ENCODE measurements at regions not wholly inside any gene's neighbourhood (a gene's known extent, or its start where the extent isn't known, plus 50 kb on each side); places are given as distances from the start of the nearest gene placed in this dataset.

DNA sequence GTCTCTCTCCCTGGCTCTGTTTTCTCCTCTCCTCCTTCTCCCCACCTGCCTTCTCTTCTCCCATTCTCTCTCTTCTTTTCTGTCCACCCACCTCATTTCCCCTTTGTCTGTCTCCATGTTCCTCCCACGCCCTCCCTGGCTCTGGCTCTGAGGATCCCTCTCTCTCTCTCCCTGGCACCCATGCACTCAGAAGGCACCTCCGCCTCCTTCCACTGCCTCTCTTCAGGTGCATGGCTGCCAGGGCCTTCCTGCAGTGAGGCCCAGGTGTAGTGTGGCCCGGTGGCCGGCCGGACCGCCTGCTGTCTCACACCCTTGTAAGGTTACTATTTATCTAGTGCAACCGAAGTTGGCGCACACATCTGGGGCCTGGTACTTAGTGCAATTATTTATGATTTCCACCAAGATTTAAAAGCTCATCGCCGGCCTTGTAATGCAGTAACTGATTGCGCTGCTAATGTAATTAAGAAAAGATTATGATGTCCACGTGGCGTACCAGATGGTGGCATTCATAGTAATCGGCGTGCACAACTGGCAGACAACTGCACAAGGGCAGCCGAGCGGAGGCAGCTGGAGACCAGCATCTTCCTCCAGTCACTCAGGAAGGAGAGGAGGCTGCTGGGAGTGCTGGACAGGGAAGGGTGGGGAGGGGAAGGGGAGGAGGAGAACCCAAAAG, 50.4 kb upstream of the MVB12B start:
- no peak overlapping the region for H3K4me3 ChIP-seq
- WGBS (ENCODE audit: insufficient coverage, low coverage, low lambda C conversion rate, missing lambda C conversion rate), result 92% methylated on average over 15 of the region's 17 CpGs
- DNase-seq (no peak), ATAC-seq (no peak)
- TF ChIP-seq CTCF (IDR thresholded peaks at IDR 0.05), result no peak
- no peak for TF ChIP-seq POLR2A (IDR thresholded peaks at IDR 0.05)
- H3K4me1 ChIP-seq, result no peaks in the 10 kb centered on the region
- H3K27me3 ChIP-seq, result no peaks in the 10 kb centered on the region
- H3K27ac ChIP-seq, result no peak overlapping the region
- no peaks in the 10 kb centered on the region for H3K9me3 ChIP-seq
- no peaks in the 10 kb centered on the region for H3K36me3 ChIP-seq
- intact Hi-C loops (cut with DNase I), result no loop called here

Data from right lobe of liver (tissue), 6 donors.